ENCODE measurements at regions not wholly inside any gene's neighbourhood (a gene's known extent, or its start where the extent isn't known, plus 50 kb on each side); places are given as distances from the start of the nearest gene placed in this dataset.
"Not testable (repeated sequence)": the region's sequence is repeated elsewhere in the genome, so short reads cannot be mapped to it uniquely, and the experiment has no call there.

DNA sequence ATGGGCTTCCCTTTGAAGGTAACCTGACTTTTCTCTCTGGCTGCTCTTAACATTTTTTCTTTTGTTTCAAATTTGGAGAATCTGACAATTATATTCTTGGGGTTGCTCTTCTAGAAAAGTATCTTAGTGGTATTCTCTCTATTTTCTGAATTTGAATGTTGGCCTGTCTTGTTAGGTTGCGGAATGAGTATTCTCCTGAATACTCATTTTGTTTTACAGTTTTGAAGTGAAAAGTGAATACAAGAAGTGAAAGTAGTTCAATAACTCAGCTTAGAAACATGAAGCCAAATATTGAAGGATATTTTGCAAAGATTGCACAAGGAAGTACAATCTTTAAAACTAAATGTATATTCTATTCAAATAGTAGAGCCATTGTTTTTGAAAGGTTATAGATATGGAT, 120.2 kb upstream of the MAP3K4 start:
- DNase-seq (ENCODE audit: extremely low spot score) = no peak
- H3K27ac ChIP-seq (ENCODE audit: low read depth) = no peak overlapping the region
- no peaks in the 10 kb centered on the region for H3K36me3 ChIP-seq (ENCODE audit: insufficient read depth)
- no peak overlapping the region for H3K4me3 ChIP-seq (ENCODE audit: low read depth, low read length)
- H3K4me1 ChIP-seq (ENCODE audit: insufficient read depth) = no peaks in the 10 kb centered on the region
- WGBS = 98% methylated on average over 1 of the region's 1 CpG

- Histone ChIP-seq H3K27ac (ENCODE audit: low read depth) (no peak overlapping the region), H3K4me1 (ENCODE audit: insufficient read depth) (no peaks in the 10 kb centered on the region), H3K36me3 (ENCODE audit: insufficient read depth) (no peaks in the 10 kb centered on the region), H3K4me3 (ENCODE audit: low read depth, low read length) (no peak overlapping the region)
- DNase-seq (ENCODE audit: extremely low spot score) = no peak
- 13% methylated on average over 2 of the region's 2 CpGs for WGBS
These were observed 110.3 kb upstream of the MAP3K4 start for GRCh38 chr6:160881148-160881808.

GRCh38 chr6:160882006-160882405, 109.6 kb upstream of the MAP3K4 start:
- H3K27ac ChIP-seq (ENCODE audit: low read depth) = no peak overlapping the region
- WGBS = 25% methylated on average over 2 of the region's 2 CpGs
- no peaks in the 10 kb centered on the region for H3K36me3 ChIP-seq (ENCODE audit: insufficient read depth)
- no peak overlapping the region for H3K4me3 ChIP-seq (ENCODE audit: low read depth, low read length)
- DNase-seq (ENCODE audit: extremely low spot score) = no peak
- H3K4me1 ChIP-seq (ENCODE audit: insufficient read depth) = no peaks in the 10 kb centered on the region

DNA sequence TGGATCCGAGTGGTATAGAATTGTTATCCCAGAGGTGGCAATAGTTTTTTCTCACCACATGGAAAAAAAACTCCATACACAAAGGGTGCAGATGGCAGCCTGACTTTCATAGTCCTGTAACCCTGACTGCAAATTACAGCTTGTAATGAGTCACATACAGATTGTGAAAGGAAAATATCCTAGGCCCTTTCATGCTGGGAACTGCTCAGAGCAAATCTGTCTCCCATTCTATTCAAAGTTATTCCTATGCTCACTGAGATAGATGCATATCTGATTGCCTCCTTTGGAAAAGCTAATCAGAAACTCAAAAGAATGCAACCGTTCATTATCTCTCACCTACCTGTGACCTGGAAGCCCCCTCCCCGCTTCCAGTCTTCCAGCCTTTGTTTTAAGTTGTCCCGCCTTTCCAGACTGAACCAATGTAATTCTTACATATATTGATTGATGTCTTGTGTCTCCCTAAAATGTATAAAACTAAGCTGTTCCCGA, 108.7 kb upstream of the MAP3K4 start:
- H3K4me1 ChIP-seq (ENCODE audit: insufficient read depth) = no peaks in the 10 kb centered on the region
- no peaks in the 10 kb centered on the region for H3K36me3 ChIP-seq (ENCODE audit: insufficient read depth)
- 67% methylated on average over 5 of the region's 5 CpGs for WGBS
- no peak overlapping the region for H3K4me3 ChIP-seq (ENCODE audit: low read depth, low read length)
- DNase-seq (ENCODE audit: extremely low spot score) = no peak
- H3K27ac ChIP-seq (ENCODE audit: low read depth) = no peak overlapping the region

DNA sequence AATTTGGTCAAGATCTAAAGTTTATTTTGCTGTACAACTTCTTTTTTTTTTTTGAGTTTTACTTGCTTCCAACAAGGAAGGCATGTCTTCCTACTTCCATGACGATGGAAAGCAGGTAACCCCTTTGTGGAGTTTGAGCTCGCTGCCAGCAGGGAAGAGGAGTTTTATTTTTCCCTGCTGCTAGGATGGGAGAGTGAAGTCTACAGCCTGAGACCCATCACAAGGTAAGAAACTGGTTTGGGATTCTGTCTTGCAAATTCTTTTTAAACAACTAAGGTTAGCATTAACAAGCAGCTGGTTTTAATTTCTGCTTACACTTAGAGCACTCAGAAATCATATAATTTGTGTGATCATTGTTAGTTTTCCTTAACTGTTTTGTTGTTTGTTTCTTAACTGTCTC, 108.0 kb upstream of the MAP3K4 start:
- Histone ChIP-seq H3K36me3 (ENCODE audit: insufficient read depth) (no peaks in the 10 kb centered on the region), H3K4me1 (ENCODE audit: insufficient read depth) (no peaks in the 10 kb centered on the region), H3K4me3 (ENCODE audit: low read depth, low read length) (no peak overlapping the region), H3K27ac (ENCODE audit: low read depth) (no peak overlapping the region)
- 89% methylated on average over 2 of the region's 2 CpGs for WGBS
- DNase-seq (ENCODE audit: extremely low spot score) = no peak

DNA sequence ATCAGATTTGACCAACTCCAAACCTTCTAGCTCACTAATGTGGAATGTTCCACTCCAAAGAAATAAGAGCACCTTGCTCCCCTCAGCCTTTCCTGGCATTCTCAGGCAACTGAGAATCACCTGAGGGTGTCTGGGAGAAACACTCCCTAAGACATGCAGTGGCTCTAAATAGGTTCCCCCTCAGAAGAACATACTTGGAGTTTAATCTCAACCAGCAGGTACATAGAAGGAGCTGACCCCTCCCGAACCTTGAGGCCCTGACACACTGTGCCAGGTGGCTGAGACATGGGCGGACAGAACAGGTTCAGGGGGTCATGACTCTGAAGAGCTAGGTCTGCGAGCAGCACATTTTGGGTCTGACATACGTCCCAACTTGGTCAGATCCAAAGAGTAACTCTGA, 107.6 kb upstream of the MAP3K4 start:
- DNase-seq (ENCODE audit: extremely low spot score) = no peak
- WGBS = 92% methylated on average over 4 of the region's 4 CpGs
- Histone ChIP-seq H3K4me3 (ENCODE audit: low read depth, low read length) (no peak overlapping the region), H3K4me1 (ENCODE audit: insufficient read depth) (no peaks in the 10 kb centered on the region), H3K36me3 (ENCODE audit: insufficient read depth) (no peaks in the 10 kb centered on the region), H3K27ac (ENCODE audit: low read depth) (no peak overlapping the region)

DNA sequence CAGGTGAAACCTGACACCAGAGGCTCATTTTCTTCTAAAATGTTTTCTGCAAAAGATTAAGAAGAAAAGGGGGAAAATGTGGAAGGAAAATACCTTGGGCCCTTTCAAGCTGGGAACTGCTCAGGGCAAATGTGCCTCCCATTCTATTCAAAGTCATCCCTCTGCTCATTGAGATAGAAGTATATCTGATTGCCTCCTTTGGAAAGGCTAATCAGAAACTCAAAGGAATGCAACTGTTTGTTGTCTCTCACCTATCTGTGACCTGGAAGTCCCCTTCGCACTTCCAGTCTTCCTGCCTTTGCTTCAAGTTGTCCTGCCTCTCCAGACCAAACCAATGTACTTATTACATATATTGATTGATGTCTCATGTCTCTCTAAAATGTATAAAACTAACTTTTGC, 102.4 kb upstream of the MAP3K4 start:
- not testable (repeated sequence) for H3K36me3 ChIP-seq (ENCODE audit: insufficient read depth); H3K4me3 ChIP-seq (ENCODE audit: low read depth, low read length); H3K4me1 ChIP-seq (ENCODE audit: insufficient read depth); H3K27ac ChIP-seq (ENCODE audit: low read depth); DNase-seq (ENCODE audit: extremely low spot score)
- WGBS = 80% methylated on average over 1 of the region's 1 CpG

DNA sequence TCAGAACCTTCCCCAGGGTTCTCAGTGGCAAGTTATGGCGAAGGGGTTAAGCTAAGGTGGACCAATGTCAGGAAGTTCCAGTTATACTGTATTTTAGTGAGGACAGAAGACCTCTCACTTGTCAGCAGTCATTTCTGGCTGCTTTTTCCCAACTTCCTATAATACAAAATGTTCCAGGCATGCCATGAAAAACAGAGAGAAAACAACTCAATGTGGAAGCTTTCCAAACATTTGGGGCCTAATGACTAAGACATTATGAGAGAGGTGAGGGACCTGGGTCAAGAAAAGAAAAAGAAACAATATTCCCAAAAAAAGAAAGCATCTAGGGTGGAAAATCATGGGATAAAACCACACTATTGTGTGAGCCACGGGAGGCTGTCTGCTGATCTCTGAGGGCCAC, 99.9 kb upstream of the MAP3K4 start:
- WGBS = 89% methylated on average over 2 of the region's 2 CpGs
- Histone ChIP-seq H3K4me3 (ENCODE audit: low read depth, low read length) (no peak overlapping the region), H3K4me1 (ENCODE audit: insufficient read depth) (no peaks in the 10 kb centered on the region), H3K36me3 (ENCODE audit: insufficient read depth) (no peaks in the 10 kb centered on the region), H3K27ac (ENCODE audit: low read depth) (no peak overlapping the region)
- DNase-seq (ENCODE audit: extremely low spot score) = no peak

GRCh38 chr6:160895562-160895961, 96.0 kb upstream of the MAP3K4 start:
- DNase-seq (ENCODE audit: extremely low spot score) = no peak
- no peaks in the 10 kb centered on the region for H3K4me1 ChIP-seq (ENCODE audit: insufficient read depth)
- H3K27ac ChIP-seq (ENCODE audit: low read depth) = no peak overlapping the region
- H3K4me3 ChIP-seq (ENCODE audit: low read depth, low read length) = no peak overlapping the region
- no peaks in the 10 kb centered on the region for H3K36me3 ChIP-seq (ENCODE audit: insufficient read depth)

GRCh38 chr6:160899671-160900430, 91.7 kb upstream of the MAP3K4 start:
- no peak for DNase-seq (ENCODE audit: extremely low spot score)
- Histone ChIP-seq H3K36me3 (ENCODE audit: insufficient read depth) (no peaks in the 10 kb centered on the region), H3K4me1 (ENCODE audit: insufficient read depth) (no peaks in the 10 kb centered on the region), H3K27ac (ENCODE audit: low read depth) (no peak overlapping the region), H3K4me3 (ENCODE audit: low read depth, low read length) (no peak overlapping the region)
- 66% methylated on average over 6 of the region's 6 CpGs for WGBS

GRCh38 chr6:160911949-160912348, 79.6 kb upstream of the MAP3K4 start:
- Histone ChIP-seq H3K4me1 (ENCODE audit: insufficient read depth) (no peaks in the 10 kb centered on the region), H3K4me3 (ENCODE audit: low read depth, low read length) (no peak overlapping the region), H3K36me3 (ENCODE audit: insufficient read depth) (no peaks in the 10 kb centered on the region), H3K27ac (ENCODE audit: low read depth) (no peak overlapping the region)
- 89% methylated on average over 5 of the region's 5 CpGs for WGBS
- DNase-seq (ENCODE audit: extremely low spot score) = no peak

- WGBS = 85% methylated on average over 6 of the region's 6 CpGs
- Histone ChIP-seq H3K4me1 (ENCODE audit: insufficient read depth) (no peaks in the 10 kb centered on the region), H3K27ac (ENCODE audit: low read depth) (no peak overlapping the region), H3K4me3 (ENCODE audit: low read depth, low read length) (no peak overlapping the region), H3K36me3 (ENCODE audit: insufficient read depth) (no peaks in the 10 kb centered on the region)
- DNase-seq (ENCODE audit: extremely low spot score) = no peak
These were observed 79.2 kb upstream of the MAP3K4 start for GRCh38 chr6:160912411-160912810.

DNA sequence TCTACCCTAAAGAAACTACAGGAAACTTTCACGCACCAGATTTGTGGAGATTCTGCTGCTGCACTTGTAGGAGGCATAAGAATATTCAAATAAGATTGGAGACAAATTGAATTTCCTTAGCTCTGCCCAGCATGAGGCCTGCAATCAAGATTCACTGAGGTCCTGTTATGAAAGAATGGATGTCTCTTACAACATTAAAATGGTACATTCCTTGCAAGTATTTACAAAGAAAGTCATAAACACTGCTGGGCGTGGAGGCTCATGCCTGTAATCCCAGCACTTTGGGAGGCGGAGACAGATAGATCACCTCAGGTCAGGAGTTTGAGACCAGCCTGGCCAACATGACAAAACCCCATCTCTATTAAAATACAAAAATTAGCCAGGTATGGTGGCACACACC, 74.0 kb upstream of the MAP3K4 start:
- WGBS = 84% methylated on average over 3 of the region's 3 CpGs

GRCh38 chr6:160919723-160920440, 71.7 kb upstream of the MAP3K4 start:
- Histone ChIP-seq H3K27ac (ENCODE audit: low read depth) (no peak overlapping the region), H3K4me1 (ENCODE audit: insufficient read depth) (no peaks in the 10 kb centered on the region), H3K36me3 (ENCODE audit: insufficient read depth) (no peaks in the 10 kb centered on the region), H3K4me3 (ENCODE audit: low read depth, low read length) (no peak overlapping the region)
- DNase-seq (ENCODE audit: extremely low spot score) = no peak
- WGBS = 76% methylated on average over 2 of the region's 2 CpGs

More for the DNA sequence above, 74.0 kb upstream of the MAP3K4 start:
- no peak for DNase-seq (ENCODE audit: extremely low spot score)
- H3K36me3 ChIP-seq (ENCODE audit: insufficient read depth) = no peaks in the 10 kb centered on the region
- no peak overlapping the region for H3K27ac ChIP-seq (ENCODE audit: low read depth)
- H3K4me1 ChIP-seq (ENCODE audit: insufficient read depth) = no peaks in the 10 kb centered on the region
- no peak overlapping the region for H3K4me3 ChIP-seq (ENCODE audit: low read depth, low read length)
